GM19455 (cell line): ENCODE measurements at regions not wholly inside any gene's neighbourhood (a gene's known extent, or its start where the extent isn't known, plus 50 kb on each side); places are given as distances from the start of the nearest gene placed in this dataset.
"Not testable (repeated sequence)": the region's sequence is repeated elsewhere in the genome, so short reads cannot be mapped to it uniquely, and the experiment has no call there.

Experiments
- ATAC-seq: cut with Tn5 transposase; IDR thresholded peaks from one replicate; pipeline ENCODE4 v1.9.1; 2021; ENCODE audit not compliant: unreplicated experiment

GRCh38 chr7:124643311-124643811 lies 122.2 kb downstream of the GPR37 start:
- no peak for ATAC-seq

GRCh38 chr7:124635416-124635815 lies 130.2 kb downstream of the GPR37 start:
- no peak for ATAC-seq

GRCh38 chr7:124633740-124634139 lies 131.9 kb downstream of the GPR37 start:
- ATAC-seq = no peak

GRCh38 chr7:124630395-124630794 lies 135.2 kb downstream of the GPR37 start:
- ATAC-seq = no peak

- no peak for ATAC-seq
Observed at GRCh38 chr7:124618871-124619270, 146.7 kb downstream of the GPR37 start.

- not testable (repeated sequence) for ATAC-seq
Observed at GRCh38 chr7:124618051-124618450, 147.5 kb downstream of the GPR37 start.

- ATAC-seq = no peak
Observed at GRCh38 chr7:124603066-124603465, 162.5 kb downstream of the GPR37 start.

GRCh38 chr7:124597509-124597908 lies 168.1 kb downstream of the GPR37 start:
- no peak for ATAC-seq

- ATAC-seq = no peak
Observed at GRCh38 chr7:124596881-124597280, 168.7 kb downstream of the GPR37 start.

- no peak for ATAC-seq
Observed at GRCh38 chr7:124590814-124591213, 174.8 kb downstream of the GPR37 start.

GRCh38 chr7:124577256-124577655 lies 188.3 kb downstream of the GPR37 start:
- ATAC-seq = no peak

GRCh38 chr7:124575176-124575575 lies 190.4 kb downstream of the GPR37 start:
- no peak for ATAC-seq

- no peak for ATAC-seq
Observed at GRCh38 chr7:124570558-124570957, 195.0 kb downstream of the GPR37 start.

GRCh38 chr7:124566583-124566982 lies 199.0 kb downstream of the GPR37 start:
- ATAC-seq = no peak

GRCh38 chr7:124557587-124557986 lies 208.0 kb downstream of the GPR37 start:
- no peak for ATAC-seq

GRCh38 chr7:124557101-124557500 lies 208.5 kb downstream of the GPR37 start:
- no peak for ATAC-seq

- ATAC-seq = no peak
Observed at GRCh38 chr7:124553502-124553901, 212.1 kb downstream of the GPR37 start.

- ATAC-seq = no peak
Observed at GRCh38 chr7:124552217-124552616, 213.4 kb downstream of the GPR37 start.

- no peak for ATAC-seq
Observed at GRCh38 chr7:124550036-124550435, 215.6 kb downstream of the GPR37 start.

GRCh38 chr7:124542476-124542875 lies 223.1 kb downstream of the GPR37 start:
- no peak for ATAC-seq

- no peak for ATAC-seq
Observed at GRCh38 chr7:124536156-124536762, 229.3 kb downstream of the GPR37 start.

- ATAC-seq = no peak
Observed at GRCh38 chr7:124532166-124532565, 233.4 kb downstream of the GPR37 start.

- no peak for ATAC-seq
Observed at GRCh38 chr7:124516911-124517310, 248.7 kb downstream of the GPR37 start.
